ENCODE measurements at regions not wholly inside any gene's neighbourhood (a gene's known extent, or its start where the extent isn't known, plus 50 kb on each side); places are given as distances from the start of the nearest gene placed in this dataset.

- no peaks in the 10 kb centered on the region for H3K4me1 ChIP-seq (ENCODE audit: insufficient read depth, low read length)
- Mint-ChIP-seq H3K4me3 (no peak overlapping the region), H3K4me1 (ENCODE audit: low read depth) (no peaks in the 10 kb centered on the region), H3K27ac (no peak overlapping the region), H3K36me3 (ENCODE audit: low read depth) (no peaks in the 10 kb centered on the region), H3K9me3 (no peaks in the 10 kb centered on the region), H3K27me3 (peaks cover 20% of the 10 kb centered on the region)
- ATAC-seq (ENCODE audit: poor library complexity) (no peak), DNase-seq (no peak)
- intact Hi-C loops (cut with DNase I, micrococcal nuclease): no loop called here
- CTCF ChIA-PET: no interaction called here
- H3K9me3 ChIP-seq (ENCODE audit: control insufficient read depth in 1 of 2, insufficient read depth in 1 of 2, low read length in 2 of 2): peaks cover 0 to under 1% of the 10 kb centered on the region in 2 experiments
- no peak overlapping the region for H3K27ac ChIP-seq (ENCODE audit: low read depth in 1 of 2, low read length in 2 of 2)
- no peaks in the 10 kb centered on the region for H3K36me3 ChIP-seq (ENCODE audit: insufficient read depth, low read length)
- POLR2A ChIA-PET: no interaction called here
- TF ChIP-seq CTCF (IDR thresholded peaks at IDR 0.05): no peak
- H3K4me3 ChIP-seq (ENCODE audit: low read length): no peak overlapping the region
- H3K27me3 ChIP-seq (ENCODE audit: control insufficient read depth in 1 of 2, insufficient read depth in 2 of 2, low read length in 2 of 2): peaks cover 0 to 4% of the 10 kb centered on the region in 2 experiments
These were observed 462.5 kb upstream of the PFKP start for GRCh38 chr10:2604891-2605290.

GRCh38 chr10:2599571-2599970, 467.8 kb upstream of the PFKP start:
- Histone ChIP-seq H3K27me3 (ENCODE audit: control insufficient read depth in 1 of 2, insufficient read depth in 2 of 2, low read length in 2 of 2) (peaks cover 0 to 4% of the 10 kb centered on the region in 2 experiments), H3K27ac (ENCODE audit: low read depth in 1 of 2, low read length in 2 of 2) (no peak overlapping the region), H3K4me3 (ENCODE audit: low read length) (no peak overlapping the region), H3K36me3 (ENCODE audit: insufficient read depth, low read length) (no peaks in the 10 kb centered on the region), H3K4me1 (ENCODE audit: insufficient read depth, low read length) (no peaks in the 10 kb centered on the region), H3K9me3 (ENCODE audit: control insufficient read depth in 1 of 2, insufficient read depth in 1 of 2, low read length in 2 of 2) (peaks cover 0 to 14% of the 10 kb centered on the region in 2 experiments)
- CTCF ChIA-PET: no interaction called here
- no peaks in the 10 kb centered on the region for H3K4me1 Mint-ChIP-seq (ENCODE audit: low read depth)
- ATAC-seq (ENCODE audit: poor library complexity) (no peak), DNase-seq (no peak)
- no peak for TF ChIP-seq CTCF (IDR thresholded peaks at IDR 0.05)
- no peaks in the 10 kb centered on the region for H3K9me3 Mint-ChIP-seq
- no peak overlapping the region for H3K27ac Mint-ChIP-seq
- H3K4me3 Mint-ChIP-seq: no peak overlapping the region
- peaks cover 4% of the 10 kb centered on the region for H3K27me3 Mint-ChIP-seq
- intact Hi-C loops (cut with DNase I, micrococcal nuclease): no loop called here
- H3K36me3 Mint-ChIP-seq (ENCODE audit: low read depth): no peaks in the 10 kb centered on the region
- POLR2A ChIA-PET: no interaction called here

- Mint-ChIP-seq H3K9me3 (no peaks in the 10 kb centered on the region), H3K27me3 (peaks cover 4% of the 10 kb centered on the region), H3K4me3 (no peak overlapping the region), H3K4me1 (ENCODE audit: low read depth) (no peaks in the 10 kb centered on the region), H3K36me3 (ENCODE audit: low read depth) (no peaks in the 10 kb centered on the region), H3K27ac (no peak overlapping the region)
- no peak for ATAC-seq (ENCODE audit: poor library complexity)
- TF ChIP-seq CTCF (IDR thresholded peaks at IDR 0.05): no peak
- peaks cover 0 to 4% of the 10 kb centered on the region in 2 experiments for H3K27me3 ChIP-seq (ENCODE audit: control insufficient read depth in 1 of 2, insufficient read depth in 2 of 2, low read length in 2 of 2)
- no peaks in the 10 kb centered on the region for H3K36me3 ChIP-seq (ENCODE audit: insufficient read depth, low read length)
- CTCF ChIA-PET: no interaction called here
- no peak overlapping the region for H3K27ac ChIP-seq (ENCODE audit: low read depth in 1 of 2, low read length in 2 of 2)
- intact Hi-C loops (cut with DNase I, micrococcal nuclease): no loop called here
- no peak overlapping the region for H3K4me3 ChIP-seq (ENCODE audit: low read length)
- peaks cover 0 to 7% of the 10 kb centered on the region in 2 experiments for H3K9me3 ChIP-seq (ENCODE audit: control insufficient read depth in 1 of 2, insufficient read depth in 1 of 2, low read length in 2 of 2)
- POLR2A ChIA-PET: no interaction called here
- no peak for DNase-seq
- no peaks in the 10 kb centered on the region for H3K4me1 ChIP-seq (ENCODE audit: insufficient read depth, low read length)
These were observed 474.8 kb upstream of the PFKP start for GRCh38 chr10:2592360-2593160.
